GM12878 (cell line): ENCODE measurements at regions not wholly inside any gene's neighbourhood (a gene's known extent, or its start where the extent isn't known, plus 50 kb on each side); places are given as distances from the start of the nearest gene placed in this dataset.

Experiments used
- ATAC-seq: fragments of 200-7000 bp; cut with Tn5 transposase; 3 replicates; pipeline ENCODE4 v1.9.1; 2020; ENCODE audit warnings: mild to moderate bottlenecking, moderate library complexity
- BruUV-seq: library from RNA; stranded (reverse); fragments of 400-500 nt; replicated peaks from 2 replicates; lab custom pipeline; 2021; lab: Mats Ljungman, UMichigan
- CTCF ChIA-PET: fragments of 300-600 bp; sonication (Branson Sonifier 250); formaldehyde crosslinking; extraction: SDS; loops from one replicate; lab custom pipeline; 2021; ENCODE audit warnings: inconsistent platforms; lab: Yijun Ruan, JAX
- POLR2A ChIA-PET: fragments of 350-600 bp; formaldehyde crosslinking; extraction: SDS; loops from one replicate; lab custom pipeline; 2021; ENCODE audit warnings: inconsistent platforms; lab: Charles Lee
- RAD21 ChIA-PET: fragments of 300-600 bp; sonication (Branson Sonifier 250); formaldehyde crosslinking; loops from one replicate; lab custom pipeline; 2023; ENCODE audit warnings: antibody characterized with exemption; ENCODE audit not compliant: unreplicated experiment; lab: Charles Lee
- SMC1A ChIA-PET: fragments of 300-600 bp; sonication (Branson Sonifier 250); formaldehyde crosslinking; loops from one replicate; lab custom pipeline; 2023; ENCODE audit not compliant: unreplicated experiment, uncharacterized antibody; lab: Charles Lee
- DNase-seq: peaks from one replicate; pipeline ENCODE4 v3.0.0-alpha.2; 2011; ENCODE audit warnings: low read depth, low spot score
- FAIRE-seq: peaks from 3 replicates; lab custom pipeline; 2011; peaks lifted over from hg19 to GRCh38; lab: Jason Lieb, UNC
- H2AFZ ChIP-seq: 2 replicates; pipeline ENCODE4 v1.6.0; 2011; ENCODE audit warnings: low read depth, low read length, control low read depth; ENCODE audit not compliant: control insufficient read depth
- H3K27ac ChIP-seq: 2 replicates; pipeline ENCODE4 v1.5.1; 2011; ENCODE audit warnings: control low read depth; ENCODE audit not compliant: control insufficient read depth, insufficient read depth
- H3K27me3 ChIP-seq, 2 experiments: replicated peaks in 1 of 2; 2 replicates each; pipeline versions ENCODE4 v1.6.0 to v1.6.1; 2011; ENCODE audit warnings: low read length in 1 of 2; ENCODE audit not compliant: control insufficient read depth in 2 of 2, insufficient read depth in 2 of 2
- H3K36me3 ChIP-seq, 2 experiments: 2 replicates each; pipeline ENCODE4 v1.5.1; 2011; ENCODE audit warnings: low read length in 1 of 2; ENCODE audit not compliant: control insufficient read depth in 2 of 2, insufficient read depth in 2 of 2
- H3K4me1 ChIP-seq: 2 replicates; pipeline ENCODE4 v1.6.1; 2011; ENCODE audit warnings: mild to moderate bottlenecking, low read length, moderate library complexity, mixed read lengths; ENCODE audit not compliant: control insufficient read depth, insufficient read depth
- H3K4me2 ChIP-seq: 2 replicates; pipeline ENCODE4 v1.6.0; 2011; ENCODE audit warnings: control low read depth; ENCODE audit not compliant: control insufficient read depth, insufficient read depth
- H3K4me3 ChIP-seq: fragments of 200-600 bp; sonication (generic); 2 replicates; pipeline ENCODE4 v1.5.1; 2016
- H3K79me2 ChIP-seq: 2 replicates; pipeline ENCODE4 v1.6.0; 2011; ENCODE audit warnings: low read length; ENCODE audit not compliant: control insufficient read depth, insufficient read depth
- H3K9ac ChIP-seq: 2 replicates; pipeline ENCODE4 v1.8.0; 2011; ENCODE audit warnings: low read length, control low read depth, mixed read lengths; ENCODE audit not compliant: control insufficient read depth, insufficient read depth
- H3K9me3 ChIP-seq: replicated peaks from 3 replicates; pipeline ENCODE4 v1.5.1; 2011; ENCODE audit warnings: mild to moderate bottlenecking, low read length; ENCODE audit not compliant: control insufficient read depth, insufficient read depth
- H4K20me1 ChIP-seq: 2 replicates; pipeline ENCODE4 v1.6.0; 2011; ENCODE audit not compliant: control insufficient read depth, insufficient read depth
- BCLAF1 ChIP-seq: fragments of 450-650 bp; IDR thresholded peaks from 2 replicates; pipeline ENCODE4 v1.6.1; 2017; ENCODE audit warnings: antibody characterized with exemption, mild to moderate bottlenecking, moderate library complexity
- CHD2 ChIP-seq: IDR thresholded peaks from 2 replicates; pipeline ENCODE4 v1.6.1; 2011; ENCODE audit warnings: low read depth, low read length, improper control_type of control experiment, borderline replicate concordance
- HDAC2 ChIP-seq: fragments of 200-600 bp; sonication (generic); IDR thresholded peaks from 2 replicates; pipeline ENCODE4 v1.6.1; 2017
- HDGF ChIP-seq: fragments of 450-650 bp; IDR thresholded peaks from 2 replicates; pipeline ENCODE4 v1.6.1; 2016; ENCODE audit warnings: antibody characterized with exemption
- IRF3 ChIP-seq: fragments of 450-650 bp; IDR thresholded peaks from 2 replicates; pipeline ENCODE4 v1.6.1; 2014; ENCODE audit warnings: mild to moderate bottlenecking
- JUNB ChIP-seq: IDR thresholded peaks from 2 replicates; pipeline ENCODE4 v1.6.1; 2016; ENCODE audit warnings: antibody characterized with exemption, mild to moderate bottlenecking
- MEF2B ChIP-seq: fragments of 450-650 bp; IDR thresholded peaks from 2 replicates; pipeline ENCODE4 v1.6.1; 2018; ENCODE audit warnings: mild to moderate bottlenecking, moderate library complexity; ENCODE audit not compliant: partially characterized antibody, poor library complexity, severe bottlenecking
- MXI1 ChIP-seq: fragments of 150-350 bp; IDR thresholded peaks from 2 replicates; pipeline ENCODE4 v1.6.1; 2011; ENCODE audit warnings: low read depth, mild to moderate bottlenecking, inconsistent platforms, low read length, improper control_type of control experiment
- NBN ChIP-seq: fragments of 450-650 bp; IDR thresholded peaks from 2 replicates; pipeline ENCODE4 v1.6.1; 2016
- NFXL1 ChIP-seq: fragments of 450-650 bp; IDR thresholded peaks from 2 replicates; pipeline ENCODE4 v1.6.1; 2017; ENCODE audit warnings: antibody characterized with exemption, mild to moderate bottlenecking, borderline replicate concordance
- PAX5 ChIP-seq: IDR thresholded peaks from 2 replicates; pipeline ENCODE4 v1.6.1; 2011; ENCODE audit warnings: low read depth, low read length, borderline replicate concordance
- POLR2A ChIP-seq: IDR thresholded peaks from 2 replicates; pipeline ENCODE4 v1.6.1; 2011; ENCODE audit warnings: low read depth, mild to moderate bottlenecking, low read length
- RELB ChIP-seq: fragments of 450-650 bp; IDR thresholded peaks from 2 replicates; pipeline ENCODE4 v1.6.1; 2017; ENCODE audit warnings: low read depth, mild to moderate bottlenecking, moderate library complexity
- STAT3 ChIP-seq: IDR thresholded peaks from 2 replicates; pipeline ENCODE4 v1.6.1; 2011; ENCODE audit warnings: low read depth, low read length, improper control_type of control experiment
- TBL1XR1 ChIP-seq: IDR thresholded peaks from 2 replicates; pipeline ENCODE4 v1.6.1; 2012; ENCODE audit warnings: low read depth, low read length, improper control_type of control experiment
- YBX1 ChIP-seq: fragments of 450-650 bp; IDR thresholded peaks from 2 replicates; pipeline ENCODE4 v1.6.1; 2016; ENCODE audit warnings: antibody characterized with exemption
- ZNF384 ChIP-seq: IDR thresholded peaks from 2 replicates; pipeline ENCODE4 v1.6.1; 2012; ENCODE audit warnings: low read depth, mild to moderate bottlenecking, low read length, improper control_type of control experiment, borderline replicate concordance
- WGBS: methylation state at CpG from one replicate; pipeline ENCODE4 v1.1.6; 2016; ENCODE audit warnings: low lambda C conversion rate; ENCODE audit not compliant: insufficient replicate concordance, insufficient coverage; ENCODE audit errors: missing lambda C conversion rate; 5-methylcytosine and 5-hydroxymethylcytosine counted together
- in situ Hi-C: fragments of 300-500 bp; cut with MboI; formaldehyde crosslinking; loops from 9 replicates; pipeline ENCODE4 v1.14.3; 2018; ENCODE audit warnings: mixed read lengths
- intact Hi-C: fragments of 100-400 bp; cut with micrococcal nuclease; formaldehyde crosslinking; loops from one replicate; pipeline ENCODE4 v1.14.2; 2022; ENCODE audit not compliant: unreplicated experiment
- TF ChIP-seq, protein P1 (sequence below): IDR thresholded peaks from 2 replicates; pipeline ENCODE4 v1.6.1; 2011; ENCODE audit warnings: low read depth, low read length, improper control_type of control experiment, borderline replicate concordance

GRCh38 chr10:89924261-89924660 is 222.9 kb downstream of the KIF20B start (continued):
- TF ChIP-seq IRF3 (no peak), TBL1XR1 (no peak), MXI1 (no peak), CHD2 (no peak), MEF2B (no peak), ZNF384 (no peak), POLR2A (no peak)

DNA sequence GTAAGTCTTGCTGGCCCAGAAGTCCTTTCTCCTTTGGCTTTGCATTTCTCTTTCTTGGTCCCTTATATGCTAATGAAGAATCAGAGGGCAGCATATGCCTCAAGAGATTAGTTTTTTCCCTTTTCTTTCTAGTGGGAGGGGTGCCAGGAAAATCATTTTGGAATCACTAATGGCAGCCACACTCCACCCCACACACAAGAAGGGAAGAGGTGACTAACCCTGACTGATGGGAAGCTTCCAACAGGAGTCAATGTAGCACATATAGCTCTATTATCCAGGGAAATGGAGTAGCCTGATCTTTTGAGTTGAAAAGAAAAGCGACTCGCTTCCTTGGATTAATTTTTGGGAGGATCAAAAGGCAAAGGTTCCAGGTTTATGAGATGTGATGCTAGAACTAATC is 225.3 kb downstream of the KIF20B start:
- no peak overlapping the region for H2AFZ ChIP-seq
- H3K4me1 ChIP-seq = no peaks in the 10 kb centered on the region
- H3K9ac ChIP-seq = no peak overlapping the region
- CTCF ChIA-PET = no interaction called here
- no peaks in the 10 kb centered on the region for H3K79me2 ChIP-seq
- H3K36me3 ChIP-seq = no peaks in the 10 kb centered on the region
- no peaks in the 10 kb centered on the region for H3K9me3 ChIP-seq
- DNase-seq (no peak), FAIRE-seq (no peak), ATAC-seq (no peak)
- RAD21 ChIA-PET = interaction anchor here (0.6 kb wide), 1 partner anchor 1576 kb away, joined by 3 read pairs; no protein-coding TSS in a partner anchor
- in situ Hi-C loops (no loop called here), intact Hi-C loops (loop anchor here (5.0 kb wide), 1 partner anchor 119 kb away; no protein-coding TSS in a partner anchor)
- no peak overlapping the region for H3K4me2 ChIP-seq
- no peak overlapping the region for H3K4me3 ChIP-seq
- WGBS = 0% methylated on average over 2 of the region's 2 CpGs
- H3K27me3 ChIP-seq = no peaks in the 10 kb centered on the region
- H4K20me1 ChIP-seq = no peaks in the 10 kb centered on the region
- H3K27ac ChIP-seq = no peak overlapping the region
- SMC1A ChIA-PET = no interaction called here
- BruUV-seq = no TSS peak
- POLR2A ChIA-PET = interaction anchor here (0.6 kb wide), 1 partner anchor 56 kb away, joined by 3 read pairs; no protein-coding TSS in a partner anchor
- TF ChIP-seq HDGF = no peak
- TF ChIP-seq HDAC2 = no peak
- no peak for TF ChIP-seq BCLAF1
- no peak for TF ChIP-seq RELB
- TF ChIP-seq IRF3 = no peak
- no peak for TF ChIP-seq JUNB
- TF ChIP-seq, protein P1, sequence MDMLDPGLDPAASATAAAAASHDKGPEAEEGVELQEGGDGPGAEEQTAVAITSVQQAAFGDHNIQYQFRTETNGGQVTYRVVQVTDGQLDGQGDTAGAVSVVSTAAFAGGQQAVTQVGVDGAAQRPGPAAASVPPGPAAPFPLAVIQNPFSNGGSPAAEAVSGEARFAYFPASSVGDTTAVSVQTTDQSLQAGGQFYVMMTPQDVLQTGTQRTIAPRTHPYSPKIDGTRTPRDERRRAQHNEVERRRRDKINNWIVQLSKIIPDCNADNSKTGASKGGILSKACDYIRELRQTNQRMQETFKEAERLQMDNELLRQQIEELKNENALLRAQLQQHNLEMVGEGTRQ = no peak
- TF ChIP-seq PAX5 = no peak
- no peak for TF ChIP-seq STAT3
- TF ChIP-seq NBN = no peak
- TF ChIP-seq NFXL1 = no peak
- no peak for TF ChIP-seq YBX1
